ENCODE measurements at regions not wholly inside any gene's neighbourhood (a gene's known extent, or its start where the extent isn't known, plus 50 kb on each side); places are given as distances from the start of the nearest gene placed in this dataset.

GRCh38 chr19:28685802-28686201, 527.1 kb downstream of the UQCRFS1 start:
- TF ChIP-seq, protein P1, sequence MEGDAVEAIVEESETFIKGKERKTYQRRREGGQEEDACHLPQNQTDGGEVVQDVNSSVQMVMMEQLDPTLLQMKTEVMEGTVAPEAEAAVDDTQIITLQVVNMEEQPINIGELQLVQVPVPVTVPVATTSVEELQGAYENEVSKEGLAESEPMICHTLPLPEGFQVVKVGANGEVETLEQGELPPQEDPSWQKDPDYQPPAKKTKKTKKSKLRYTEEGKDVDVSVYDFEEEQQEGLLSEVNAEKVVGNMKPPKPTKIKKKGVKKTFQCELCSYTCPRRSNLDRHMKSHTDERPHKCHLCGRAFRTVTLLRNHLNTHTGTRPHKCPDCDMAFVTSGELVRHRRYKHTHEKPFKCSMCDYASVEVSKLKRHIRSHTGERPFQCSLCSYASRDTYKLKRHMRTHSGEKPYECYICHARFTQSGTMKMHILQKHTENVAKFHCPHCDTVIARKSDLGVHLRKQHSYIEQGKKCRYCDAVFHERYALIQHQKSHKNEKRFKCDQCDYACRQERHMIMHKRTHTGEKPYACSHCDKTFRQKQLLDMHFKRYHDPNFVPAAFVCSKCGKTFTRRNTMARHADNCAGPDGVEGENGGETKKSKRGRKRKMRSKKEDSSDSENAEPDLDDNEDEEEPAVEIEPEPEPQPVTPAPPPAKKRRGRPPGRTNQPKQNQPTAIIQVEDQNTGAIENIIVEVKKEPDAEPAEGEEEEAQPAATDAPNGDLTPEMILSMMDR (IDR thresholded peaks at IDR 0.05 in 8 of 11, conservative IDR thresholded peaks at IDR 0.05 in 3 of 11), result no peak
- no peak for TF ChIP-seq POLR2A (IDR thresholded peaks at IDR 0.05)

Measured in spleen (tissue), 7 donors.